DMS53 (cell line): ENCODE measurements at regions not wholly inside any gene's neighbourhood (a gene's known extent, or its start where the extent isn't known, plus 50 kb on each side); places are given as distances from the start of the nearest gene placed in this dataset.

ENCODE experiments used
- DNase-seq: peaks from one replicate; lab custom pipeline; 2025; lab: John Stamatoyannopoulos, UW

DNA sequence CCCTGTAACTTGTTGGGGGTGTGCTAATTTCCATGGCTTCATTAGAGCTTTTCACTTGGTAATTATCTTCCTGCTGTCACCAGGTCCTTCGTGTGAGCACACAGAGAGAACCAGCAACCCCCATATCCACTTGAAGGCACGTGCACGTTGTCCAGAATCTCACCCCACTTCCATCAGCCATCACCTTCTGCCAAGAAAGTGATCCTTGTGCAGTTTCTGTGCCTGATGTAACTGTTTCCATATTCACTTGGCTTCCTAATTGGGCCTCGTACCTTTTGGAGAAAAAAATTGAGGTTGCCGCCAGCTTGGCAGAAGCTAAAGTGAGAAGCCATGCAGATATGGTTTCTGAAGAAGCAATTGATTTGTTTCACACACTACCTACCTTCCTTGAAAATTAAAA, 153.7 kb upstream of the TSHZ2 start:
- no peak for DNase-seq

DNA sequence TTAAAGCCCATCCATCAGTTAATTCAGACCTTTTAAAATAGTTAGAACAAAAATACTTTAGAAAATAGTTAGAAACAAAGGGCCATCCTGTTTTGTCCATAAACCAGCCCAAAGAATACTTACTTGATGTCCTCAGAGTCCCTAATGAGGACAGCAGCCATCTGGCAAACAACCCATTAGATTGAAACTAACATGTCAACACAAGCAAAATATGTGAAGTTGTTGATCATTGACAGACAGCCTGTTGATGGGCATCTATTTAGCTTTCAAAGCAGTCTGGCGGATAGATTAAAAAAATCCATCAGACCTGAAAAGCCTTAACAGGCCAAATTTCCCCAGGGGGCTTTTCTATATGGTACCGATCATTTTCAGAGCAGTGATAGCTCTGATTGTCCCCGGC, 154.2 kb upstream of the TSHZ2 start:
- no peak for DNase-seq

- DNase-seq = no peak
Observed at GRCh38 chr20:52817511-52817910, 154.6 kb upstream of the TSHZ2 start.

DNA sequence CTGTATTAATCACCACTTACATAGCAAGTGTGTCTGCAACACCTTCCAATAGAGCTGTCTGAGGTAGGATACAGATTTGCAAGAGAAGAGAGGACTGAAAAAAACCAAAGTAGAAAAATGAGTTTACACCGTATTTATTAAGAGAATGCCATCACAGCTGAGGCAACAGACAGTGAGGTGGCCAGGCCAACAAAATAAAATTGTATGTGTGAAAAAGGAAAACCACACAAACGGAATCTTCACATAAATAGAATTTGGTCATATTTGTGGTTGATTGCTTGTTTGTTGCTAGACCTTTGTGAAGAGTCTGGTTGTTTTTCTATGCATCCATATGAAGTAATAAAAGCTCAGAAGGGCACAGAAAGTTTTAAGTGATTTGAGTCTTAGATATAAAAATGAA, 157.8 kb upstream of the TSHZ2 start:
- no peak for DNase-seq

GRCh38 chr20:52812231-52812847, 159.8 kb upstream of the TSHZ2 start:
- DNase-seq = peak; percentile 4

DNA sequence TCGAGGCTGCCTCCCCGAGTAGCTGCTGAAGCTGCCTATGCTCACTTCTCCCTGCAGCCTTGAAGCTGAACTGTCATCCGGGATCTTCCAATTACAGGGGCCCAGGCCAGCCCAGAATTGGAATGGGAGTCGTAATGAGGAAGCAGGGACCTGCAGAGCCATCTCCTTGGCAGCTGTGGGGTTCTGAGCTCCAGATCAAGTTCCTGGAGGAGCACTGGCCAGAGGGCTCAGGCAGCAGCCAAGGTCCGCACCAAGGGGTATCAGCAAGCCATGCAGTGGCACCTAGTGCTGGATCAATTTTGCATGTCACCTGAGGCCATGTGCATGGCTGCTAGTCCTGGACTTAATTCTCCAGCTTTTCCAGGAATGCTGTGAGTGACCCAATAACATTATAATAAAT, 163.2 kb upstream of the TSHZ2 start:
- no peak for DNase-seq

DNA sequence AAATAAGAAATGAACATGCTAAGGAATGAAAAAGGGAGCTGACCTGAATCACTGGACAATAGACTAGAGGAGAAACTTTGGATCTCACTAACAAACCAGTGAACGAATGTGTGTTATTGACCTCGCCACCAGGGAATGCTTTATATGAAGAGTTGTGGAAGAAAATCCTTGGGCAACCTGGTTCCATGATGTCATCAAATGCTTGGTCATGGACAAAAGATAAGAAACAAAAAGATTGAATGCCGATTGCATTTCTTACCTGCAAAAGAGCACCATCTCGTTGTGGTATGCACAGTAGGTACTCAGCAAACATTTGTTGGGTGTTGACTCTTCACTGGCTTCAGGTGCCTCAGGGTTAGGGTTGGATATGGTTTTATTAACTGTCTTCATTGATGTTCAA, 165.2 kb upstream of the TSHZ2 start:
- DNase-seq = no peak

GRCh38 chr20:52805843-52806242, 166.3 kb upstream of the TSHZ2 start:
- no peak for DNase-seq

- DNase-seq = no peak
Observed at GRCh38 chr20:52805296-52805571, 166.9 kb upstream of the TSHZ2 start.

GRCh38 chr20:52804497-52805295, 167.5 kb upstream of the TSHZ2 start:
- DNase-seq = no peak

DNA sequence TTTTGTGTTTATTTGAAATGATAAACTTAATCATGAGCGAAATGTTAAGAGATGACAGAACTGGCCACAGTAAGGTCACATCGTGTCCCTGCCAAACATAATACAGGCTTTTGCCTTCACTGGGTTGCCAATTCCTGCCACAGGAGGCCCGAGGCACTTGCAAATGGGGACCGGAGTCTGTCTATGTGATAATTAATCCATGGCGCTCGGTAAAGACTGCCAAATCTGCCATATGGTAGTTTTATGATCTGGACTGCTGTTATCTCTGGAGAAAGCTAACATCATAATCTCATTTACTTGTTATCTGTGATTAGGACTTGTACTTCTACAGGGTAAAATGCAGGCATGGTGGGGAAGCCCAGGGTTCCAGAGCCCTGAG, 170.5 kb upstream of the TSHZ2 start:
- DNase-seq = no peak

GRCh38 chr20:52800734-52801627, 171.2 kb upstream of the TSHZ2 start:
- DNase-seq = no peak

DNA sequence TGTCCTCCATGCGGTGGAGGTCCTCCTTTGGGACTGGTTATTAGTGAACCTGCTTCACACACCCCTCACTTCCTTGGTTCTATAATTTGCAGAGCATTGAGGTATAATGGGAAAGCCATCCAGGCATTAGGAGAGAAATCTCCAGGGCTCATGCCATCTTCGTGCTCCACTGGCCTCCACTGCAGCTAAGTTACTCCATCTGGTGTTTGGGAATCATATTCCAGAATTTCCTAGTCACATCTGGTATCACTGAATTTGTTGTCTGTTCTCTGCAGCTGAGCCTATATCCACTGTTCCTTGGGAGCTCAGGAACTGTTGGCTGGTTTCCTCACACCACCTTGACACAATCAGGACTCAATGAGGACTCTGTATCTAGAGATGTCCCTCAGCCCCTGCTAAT, 173.0 kb upstream of the TSHZ2 start:
- DNase-seq = no peak

DNA sequence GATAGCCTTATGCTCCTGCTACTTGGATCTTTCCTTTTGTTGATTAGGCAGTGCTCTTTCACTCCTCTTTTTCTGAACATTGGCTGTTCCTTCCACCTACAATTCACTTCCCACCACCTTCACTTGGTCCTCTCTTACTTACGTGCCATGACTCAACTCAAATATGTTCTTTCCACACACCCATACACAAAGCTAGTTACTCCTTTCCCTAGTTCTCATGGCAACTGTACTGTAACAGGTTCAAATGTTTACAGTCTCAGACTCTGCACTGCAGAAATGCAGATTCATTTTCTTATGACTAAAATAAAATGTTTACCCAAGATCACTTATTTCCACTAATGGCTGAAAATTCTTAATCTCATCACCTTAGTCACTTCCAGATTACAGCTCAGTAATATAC, 174.0 kb upstream of the TSHZ2 start:
- no peak for DNase-seq

DNA sequence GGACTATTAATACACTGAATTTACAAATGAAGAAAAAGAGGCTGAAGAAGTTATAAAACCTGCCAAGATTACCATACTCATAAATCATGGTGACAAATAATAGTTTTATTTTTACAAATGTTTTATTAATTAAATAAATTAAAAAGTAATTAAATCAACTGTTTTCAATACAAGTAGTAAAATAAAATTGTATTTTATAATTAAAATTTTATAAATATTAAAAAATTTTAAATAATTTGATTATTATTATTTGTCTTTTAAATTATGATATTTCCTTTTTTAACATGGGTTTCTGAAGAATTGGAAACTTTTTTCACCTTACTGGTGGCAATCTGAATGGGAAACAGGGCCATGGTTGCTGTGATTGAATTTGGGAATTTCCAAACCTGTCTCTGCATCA, 177.3 kb upstream of the TSHZ2 start:
- DNase-seq = no peak

DNA sequence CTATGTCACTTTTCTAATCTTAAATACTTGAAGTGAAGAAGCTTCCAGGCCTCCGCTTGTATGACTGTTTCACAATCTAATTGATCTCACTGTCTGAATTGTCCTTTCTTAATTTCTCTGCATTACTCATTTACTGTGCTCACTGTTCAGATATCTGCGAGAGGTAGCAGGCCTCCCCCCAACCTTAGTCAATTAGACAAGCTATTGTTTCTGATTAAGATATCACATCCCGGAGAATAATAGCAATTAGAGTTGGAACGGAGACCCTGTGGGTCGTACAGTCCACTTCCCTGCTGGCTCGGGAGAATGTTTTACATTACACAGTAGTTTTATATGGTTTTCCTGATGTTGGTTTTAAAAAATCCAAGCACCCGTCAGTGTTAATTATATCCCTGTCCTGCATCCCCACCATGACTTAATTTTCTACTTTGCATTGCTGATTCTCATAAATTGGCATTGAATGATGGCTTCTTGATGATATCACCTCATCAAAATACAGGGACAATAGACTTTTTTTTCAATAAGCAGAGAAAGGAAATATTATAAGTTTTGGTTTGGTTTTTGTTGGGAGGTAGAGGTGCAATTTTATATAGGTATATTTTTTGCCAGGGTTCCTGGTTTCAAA, 178.7 kb upstream of the TSHZ2 start:
- no peak for DNase-seq

GRCh38 chr20:52791091-52791490, 181.1 kb upstream of the TSHZ2 start:
- no peak for DNase-seq

DNA sequence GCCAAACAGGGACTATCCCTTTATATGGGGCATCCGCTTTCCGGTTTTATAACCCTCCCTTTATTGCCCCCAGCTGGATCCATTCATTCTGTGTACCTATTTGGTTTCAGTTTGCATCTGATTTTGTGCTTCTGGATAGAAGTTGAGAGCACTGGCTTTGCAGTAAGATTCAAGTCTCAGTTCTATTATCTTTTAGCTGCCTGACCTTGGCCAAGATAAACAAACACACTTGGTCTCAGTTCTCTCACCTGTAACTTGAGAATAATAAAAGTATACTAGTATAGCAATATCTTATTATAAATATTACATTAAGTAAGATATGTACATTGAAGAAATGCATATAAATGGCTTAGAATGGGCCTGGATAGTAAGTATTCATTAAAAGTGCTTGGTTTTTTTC, 182.4 kb upstream of the TSHZ2 start:
- no peak for DNase-seq

DNA sequence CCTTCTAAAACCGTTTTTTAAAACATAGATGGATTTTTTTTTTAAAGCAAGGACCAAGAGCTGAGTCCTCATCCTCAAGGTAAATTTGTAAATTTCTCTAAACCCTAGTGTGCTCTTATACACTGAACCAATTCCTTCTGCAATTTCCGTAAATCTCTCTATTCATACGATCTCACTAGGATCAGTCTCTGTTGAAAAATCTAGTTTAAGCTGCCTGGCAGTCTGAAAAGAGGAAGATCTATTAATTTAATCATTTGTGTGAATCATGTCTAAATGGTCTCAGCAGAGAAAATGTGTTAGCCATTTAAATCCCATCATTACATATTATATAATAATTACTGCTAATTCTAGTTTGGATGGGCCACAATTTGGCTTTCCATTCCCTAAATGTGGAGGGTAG, 184.2 kb upstream of the TSHZ2 start:
- no peak for DNase-seq

GRCh38 chr20:52787216-52787615, 184.9 kb upstream of the TSHZ2 start:
- DNase-seq = no peak

DNA sequence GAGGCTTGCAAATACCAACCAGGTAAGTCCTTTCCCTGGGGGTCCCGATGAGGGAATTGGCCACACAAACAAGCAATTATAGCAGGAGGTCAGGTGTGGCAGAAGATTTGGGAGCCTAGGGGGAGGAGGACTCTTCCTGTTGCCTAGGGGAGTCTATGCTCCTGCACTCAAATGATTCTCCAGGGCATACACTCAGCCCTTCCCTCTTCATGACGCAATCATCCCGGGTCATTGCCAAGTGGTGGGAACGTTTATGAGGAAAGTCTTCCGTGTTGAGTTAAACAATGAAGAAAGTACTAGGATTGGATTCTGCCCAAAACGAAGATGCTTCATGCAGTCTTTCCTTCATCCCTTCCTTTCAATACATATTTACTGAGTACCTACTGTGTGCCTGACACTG, 186.5 kb upstream of the TSHZ2 start:
- no peak for DNase-seq

DNA sequence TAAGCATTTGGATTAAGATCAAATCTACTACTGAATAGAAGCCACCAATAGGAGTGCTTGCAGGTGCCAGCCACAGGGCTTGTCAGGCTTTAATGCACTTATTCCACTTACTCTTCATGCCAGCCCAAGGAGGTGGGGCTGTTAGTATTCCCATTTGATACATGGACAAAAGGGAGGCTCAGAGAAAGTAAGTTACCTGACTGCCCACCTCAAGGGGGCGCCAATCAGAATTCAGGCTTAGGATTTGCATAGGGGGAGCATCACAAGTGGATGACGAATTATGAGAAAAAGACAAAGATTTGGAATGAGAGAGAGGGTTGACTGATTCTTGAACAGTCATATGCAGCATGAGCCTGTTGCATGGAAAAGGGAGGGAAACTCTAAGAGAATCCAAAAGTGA, 188.4 kb upstream of the TSHZ2 start:
- peak; percentile 14 for DNase-seq

DNA sequence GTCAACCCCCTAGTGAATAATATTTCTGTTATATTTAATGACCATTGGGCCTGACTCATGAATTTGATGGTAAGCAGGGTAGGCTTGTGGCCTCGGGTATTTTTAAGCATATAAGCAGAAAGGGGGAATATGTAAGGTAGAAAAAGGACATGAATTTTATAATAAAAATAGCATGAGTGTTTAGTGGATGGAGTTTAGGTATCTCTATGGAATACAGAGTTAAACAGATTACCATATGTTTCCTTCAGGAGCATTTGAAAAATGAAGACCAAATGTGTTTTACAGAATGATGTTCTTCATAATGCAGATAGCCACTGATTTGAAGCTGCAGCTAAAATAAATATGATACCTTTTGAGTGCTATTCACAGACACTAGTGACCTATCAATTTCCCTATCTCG, 191.7 kb upstream of the TSHZ2 start:
- no peak for DNase-seq
